ENCODE measurements at regions not wholly inside any gene's neighbourhood (a gene's known extent, or its start where the extent isn't known, plus 50 kb on each side); places are given as distances from the start of the nearest gene placed in this dataset.
A peak's percentile ranks its signal among the peaks of the same experiment; 100 is the strongest.
"Not testable (repeated sequence)": the region's sequence is repeated elsewhere in the genome, so short reads cannot be mapped to it uniquely, and the experiment has no call there.

DNA sequence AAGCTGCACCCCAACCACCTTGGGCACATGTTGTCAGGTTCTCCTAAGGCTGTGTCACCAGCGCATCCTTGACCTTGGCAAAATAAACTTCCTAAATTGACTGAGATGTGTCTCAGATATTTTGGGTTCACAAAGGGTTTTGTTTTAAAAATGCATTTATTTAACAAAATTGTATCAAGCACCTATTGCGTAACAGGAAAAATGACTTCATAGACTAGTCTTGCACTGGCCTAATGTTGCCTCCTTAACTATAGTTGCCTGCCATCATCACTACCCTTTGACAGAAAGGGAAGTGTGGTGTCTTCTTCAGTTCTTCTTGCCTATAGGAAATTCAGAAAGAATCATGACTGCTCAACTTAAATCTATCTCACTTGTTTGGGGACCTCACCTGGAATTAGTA, 374.2 kb downstream of the SH2D1A start:
- no peak for DNase-seq

DNA sequence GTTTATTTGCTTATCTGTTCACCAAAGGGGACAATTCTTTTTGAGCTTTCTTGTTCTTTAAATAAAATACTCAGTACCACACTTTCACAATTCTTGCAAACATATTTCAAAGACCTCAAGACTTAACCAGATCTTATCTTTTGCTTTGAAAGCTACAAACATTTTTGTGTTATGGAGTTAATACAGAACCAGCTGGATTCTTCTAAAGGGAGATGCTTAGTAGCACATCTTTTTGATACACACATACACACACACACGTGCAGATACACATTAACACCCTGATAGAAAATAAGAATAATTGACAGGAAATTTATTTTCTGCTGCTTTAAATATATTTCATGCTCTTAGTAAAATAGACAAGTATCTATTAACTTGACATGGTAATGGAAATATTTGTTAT, 379.1 kb downstream of the SH2D1A start:
- DNase-seq = no peak

GRCh38 chrX:124726292-124726691, 379.9 kb downstream of the SH2D1A start:
- DNase-seq = no peak

- DNase-seq = peak; percentile 52
Measured at GRCh38 chrX:124726881-124727280, 380.5 kb downstream of the SH2D1A start.

- no peak for DNase-seq
Measured at GRCh38 chrX:124736553-124737270, 390.3 kb downstream of the SH2D1A start.

DNA sequence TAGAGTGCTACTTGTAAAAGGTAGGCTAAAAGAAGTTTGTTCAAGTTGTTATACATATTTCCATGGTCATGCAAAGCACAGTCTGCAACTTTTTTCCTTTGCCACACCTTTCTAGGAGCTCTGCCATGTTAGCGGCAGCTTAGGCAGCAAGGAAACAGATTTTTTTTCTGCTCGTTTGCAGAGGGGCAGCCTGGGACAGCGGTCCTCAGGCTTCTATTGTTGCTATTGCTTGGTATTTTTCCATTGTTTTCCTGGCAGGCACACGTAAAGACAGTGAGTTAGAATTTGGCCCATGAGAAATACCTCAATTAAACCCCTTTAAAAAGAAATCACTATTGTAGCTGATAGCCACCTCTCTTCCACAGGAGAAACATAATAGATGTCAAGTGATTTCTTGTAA, 391.4 kb downstream of the SH2D1A start:
- DNase-seq = no peak

DNA sequence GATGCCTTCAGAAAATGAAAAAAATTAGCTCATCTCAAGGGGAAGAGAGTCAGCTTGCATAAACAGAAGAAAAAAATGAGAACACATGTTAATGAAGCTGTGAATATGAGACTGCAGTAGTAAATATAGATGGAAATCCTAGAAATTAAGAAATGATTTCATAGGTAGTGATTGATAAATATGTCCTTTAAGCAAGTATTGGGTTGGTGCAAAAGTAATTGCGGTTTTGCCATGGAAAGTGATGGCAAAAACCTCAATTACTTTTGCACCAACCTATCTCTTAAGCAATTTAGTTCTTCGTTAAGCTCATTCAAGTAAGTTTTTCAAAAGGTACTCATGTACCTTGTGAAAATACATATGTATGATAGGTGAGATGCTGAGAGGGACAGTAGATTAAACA, 400.9 kb downstream of the SH2D1A start:
- DNase-seq = no peak

GRCh38 chrX:124764354-124764753, 418.0 kb downstream of the SH2D1A start:
- no peak for DNase-seq

DNA sequence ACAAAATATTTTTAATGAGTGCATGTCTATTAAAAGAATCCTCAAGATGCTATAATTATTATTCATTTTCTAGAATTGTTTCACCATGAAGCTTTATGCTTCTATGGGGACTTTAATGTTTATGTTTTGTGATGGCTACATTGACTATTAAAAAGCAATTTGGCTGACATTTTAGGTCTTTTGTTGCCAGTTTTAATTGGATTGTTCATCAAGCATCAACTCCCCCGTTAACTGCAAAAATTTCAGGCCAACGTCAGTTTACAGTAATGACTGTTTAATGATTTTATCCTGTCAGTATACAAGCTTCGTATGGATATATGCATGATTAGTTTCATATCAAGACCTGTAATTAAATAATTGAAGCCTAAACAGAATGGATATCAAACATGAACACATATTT, 422.8 kb downstream of the SH2D1A start:
- DNase-seq = no peak

DNA sequence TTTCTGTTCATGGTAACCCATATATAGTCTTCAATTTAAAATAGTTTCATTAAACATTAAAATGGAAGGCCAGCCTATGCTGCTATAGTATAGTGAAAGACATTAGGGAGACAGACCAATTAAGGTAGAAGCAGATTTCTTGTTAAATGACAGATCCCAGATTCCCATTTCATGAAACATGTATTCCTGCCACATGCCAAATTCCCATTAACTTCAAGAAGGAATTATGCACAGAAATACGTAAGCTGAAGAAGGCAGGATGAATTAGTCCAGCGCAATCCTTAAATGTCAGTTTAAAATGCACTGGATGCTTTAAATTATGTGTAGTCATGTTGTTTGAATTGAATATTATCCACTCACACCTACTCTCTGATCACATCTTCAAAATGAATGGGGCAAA, 424.9 kb downstream of the SH2D1A start:
- DNase-seq = no peak

DNA sequence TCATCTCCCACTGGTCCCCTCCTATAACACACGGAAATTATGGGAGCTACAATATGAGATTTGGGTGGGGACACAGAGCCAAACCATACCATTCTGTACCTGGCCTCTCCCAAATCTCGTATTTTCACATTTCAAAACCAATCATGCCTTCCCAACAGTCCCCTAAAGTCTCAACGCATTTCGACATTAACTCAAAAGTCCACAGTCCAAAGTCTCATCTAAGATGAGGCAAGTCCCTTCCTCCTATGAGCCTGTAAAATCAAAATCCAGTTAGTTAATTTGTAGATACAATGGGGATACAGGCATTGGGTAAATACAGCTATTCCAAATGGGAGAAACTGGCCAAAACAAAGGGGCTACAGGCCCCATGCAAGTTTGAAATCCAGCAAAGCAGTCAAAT, 441.9 kb downstream of the SH2D1A start:
- not testable (repeated sequence) for DNase-seq

GRCh38 chrX:124789874-124790273, 443.5 kb downstream of the SH2D1A start:
- DNase-seq = not testable (repeated sequence)

DNA sequence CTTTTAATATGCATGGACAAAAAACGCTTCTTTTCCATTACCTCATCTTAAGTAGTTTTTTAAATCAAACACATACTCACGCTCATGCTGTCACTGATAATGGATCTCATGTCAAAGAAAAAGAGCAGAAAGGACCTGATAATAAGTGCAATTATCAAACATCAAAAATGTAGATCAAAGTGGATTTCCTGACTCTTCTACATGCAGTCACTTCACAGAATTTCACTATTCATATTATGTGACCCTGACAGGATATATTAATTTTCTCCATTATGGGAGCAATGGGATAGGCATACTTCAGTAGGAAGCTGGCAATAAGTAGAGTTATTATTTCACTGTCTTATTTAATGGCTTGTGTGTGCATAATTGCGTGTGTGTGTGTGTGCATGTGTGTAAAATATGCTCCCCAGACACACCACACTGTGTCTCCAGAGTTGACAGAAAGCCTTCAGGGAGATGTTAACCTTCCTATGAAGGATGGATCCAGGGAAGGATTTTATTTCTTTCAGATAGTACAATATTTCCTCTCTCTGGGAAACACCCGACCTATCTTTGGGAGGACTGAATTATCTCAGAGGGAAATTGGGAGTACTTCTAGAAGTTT, 445.2 kb downstream of the SH2D1A start:
- no peak for DNase-seq

DNA sequence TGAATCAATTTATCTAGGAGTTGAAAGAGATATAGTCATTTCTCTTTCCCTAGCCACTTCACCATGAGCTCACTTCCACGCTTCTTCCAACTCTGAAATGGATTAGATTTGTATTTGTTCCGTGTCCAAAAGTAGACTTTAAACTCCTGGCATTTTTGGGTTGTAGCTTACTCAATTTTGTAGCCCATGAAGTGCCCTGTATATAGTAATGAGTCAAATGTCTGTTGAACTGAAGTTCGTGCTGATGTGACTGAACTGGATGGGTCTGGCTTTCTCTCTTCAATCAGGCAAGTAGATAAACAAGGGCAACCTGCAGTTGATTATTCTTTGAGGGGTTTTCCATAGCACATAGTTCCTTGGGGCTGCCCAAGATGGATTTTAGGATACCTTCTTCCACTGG, 450.6 kb downstream of the SH2D1A start:
- DNase-seq = no peak

GRCh38 chrX:124804962-124805361, 458.6 kb downstream of the SH2D1A start:
- DNase-seq = no peak

DNA sequence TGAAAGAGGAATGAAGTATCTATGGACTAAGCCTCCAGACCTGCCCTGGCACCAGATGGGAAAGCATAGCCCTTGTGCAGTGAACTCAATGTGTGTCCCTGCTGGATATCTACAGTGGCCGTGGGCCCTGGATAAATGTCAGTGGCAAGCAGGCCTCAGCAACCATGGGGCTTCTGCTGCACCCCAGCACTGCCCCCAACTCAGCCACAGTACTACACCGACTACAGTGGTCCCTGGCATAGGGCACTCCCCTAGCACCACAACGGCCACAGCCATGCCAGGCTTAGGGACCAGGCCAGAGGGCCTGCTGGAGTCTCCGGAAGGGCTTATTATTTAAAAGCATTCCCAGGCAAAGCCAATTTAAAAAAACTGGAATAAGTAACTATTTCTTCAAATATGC, 459.1 kb downstream of the SH2D1A start:
- no peak for DNase-seq

DNA sequence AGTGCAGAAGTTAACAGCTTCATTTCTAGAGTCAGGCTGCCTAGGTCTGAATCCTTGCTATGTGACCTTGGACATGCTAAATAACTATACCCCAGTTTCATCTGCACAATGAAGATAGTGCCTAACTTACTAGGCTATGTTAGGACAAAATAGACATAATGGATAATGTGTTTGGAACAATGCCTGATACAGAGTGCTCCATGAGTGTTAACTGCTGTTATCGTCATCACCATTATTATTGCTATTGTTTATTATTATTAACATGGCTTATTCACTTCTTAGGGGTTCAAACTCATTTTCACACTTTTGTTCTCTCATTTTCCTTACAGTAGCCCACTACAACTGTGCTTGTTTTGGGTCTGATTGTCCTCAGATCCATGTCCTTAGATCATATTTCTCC, 467.7 kb downstream of the SH2D1A start:
- DNase-seq = no peak

- no peak for DNase-seq
Measured at GRCh38 chrX:124818033-124818432, 471.7 kb downstream of the SH2D1A start.

DNA sequence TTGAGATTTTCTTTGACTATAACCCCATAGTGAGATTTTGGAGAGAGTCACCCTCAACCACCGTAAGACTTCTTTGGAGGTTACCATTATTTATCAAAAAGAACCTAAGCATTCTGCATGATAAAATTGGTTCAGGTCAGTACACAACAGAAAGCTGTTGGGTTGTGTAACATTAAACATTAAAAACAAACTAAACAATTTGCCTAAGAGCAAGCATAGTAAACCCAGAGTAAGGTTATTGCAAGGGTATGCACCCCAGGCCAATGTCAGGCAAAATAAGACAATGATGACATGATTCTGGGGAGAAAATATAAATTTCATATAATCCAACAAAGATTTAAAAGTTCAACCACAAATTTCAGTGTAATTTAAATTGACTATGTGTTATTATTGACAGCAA, 472.4 kb downstream of the SH2D1A start:
- DNase-seq = no peak

DNA sequence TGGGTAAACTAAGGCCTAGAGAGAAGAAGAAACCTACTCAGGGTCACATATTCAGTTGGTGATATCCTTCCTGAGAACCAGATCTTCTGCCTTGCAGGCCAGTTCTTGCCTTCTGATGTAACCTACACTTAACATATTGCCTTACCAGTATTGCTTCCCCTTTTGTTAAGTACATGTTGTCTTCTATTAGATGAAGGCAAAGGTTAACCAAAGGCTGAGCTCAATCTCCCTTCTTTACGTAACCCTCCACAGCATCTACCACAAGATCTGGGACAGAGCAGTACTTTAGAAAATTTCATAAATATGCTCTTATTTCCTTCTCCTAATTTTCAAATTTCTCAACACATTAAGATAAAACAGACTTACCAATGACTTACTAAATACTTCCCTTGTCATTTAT, 474.4 kb downstream of the SH2D1A start:
- no peak for DNase-seq

- DNase-seq = peak; percentile 6
Measured at GRCh38 chrX:124827258-124827845, 481.0 kb downstream of the SH2D1A start.

- no peak for DNase-seq
Measured at GRCh38 chrX:124829930-124830329, 483.6 kb downstream of the SH2D1A start.

DNA sequence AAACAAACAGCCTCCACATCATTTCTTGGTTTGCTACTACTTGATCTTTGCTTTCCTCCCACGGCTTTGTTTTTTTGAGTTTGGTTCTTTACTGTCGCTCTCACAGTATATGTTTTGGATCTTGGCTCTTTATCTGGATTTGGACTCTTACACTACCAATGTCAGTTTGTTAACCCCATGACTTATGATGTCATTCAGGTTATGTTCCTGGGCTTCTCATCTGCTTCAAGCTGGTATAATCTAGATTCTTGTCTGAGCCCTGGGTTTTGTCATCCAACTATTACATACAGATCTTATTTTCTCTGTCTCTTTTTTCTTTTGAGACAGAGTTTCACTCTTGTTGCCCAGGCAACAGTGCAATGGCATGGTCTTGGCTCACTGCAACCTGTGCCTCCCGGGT, 482.9 kb upstream of the TEX13C start:
- DNase-seq = no peak

DNA sequence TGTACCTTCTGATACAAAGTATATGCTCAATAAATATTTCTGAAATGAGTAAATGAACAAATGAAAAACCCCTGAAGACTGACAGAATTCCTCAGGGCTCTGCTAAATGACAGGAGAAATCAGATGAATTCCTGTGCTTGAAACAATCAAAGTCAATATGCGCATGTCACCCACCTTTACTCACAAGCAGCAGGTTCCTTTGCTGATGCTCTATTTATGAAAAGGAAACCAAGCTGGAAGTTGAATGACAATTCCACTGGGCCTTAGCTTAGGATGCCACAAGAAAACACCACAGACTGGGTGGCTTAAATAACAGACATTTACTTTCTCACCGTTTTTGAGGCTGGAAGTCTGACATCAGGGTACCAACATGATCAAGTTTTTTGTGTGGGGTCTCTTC, 477.5 kb upstream of the TEX13C start:
- no peak for DNase-seq

- DNase-seq = no peak
Measured at GRCh38 chrX:124860736-124861135, 458.9 kb upstream of the TEX13C start.

Data from NCI-H1092 treated with DMSO at 0.1 percent for 48 hours (cell line).